Ovary (tissue), 7 donors: ENCODE measurements at regions not wholly inside any gene's neighbourhood (a gene's known extent, or its start where the extent isn't known, plus 50 kb on each side); places are given as distances from the start of the nearest gene placed in this dataset.

ENCODE experiments used
- DNase-seq, 5 donors: peaks; one replicate each; pipeline ENCODE4 v3.0.0-alpha.2; 2019 to 2020
- H3K27ac ChIP-seq, 2 donors: fragments of 200-600 bp; one replicate each; pipeline versions ENCODE4 v1.5.1 to v1.8.0; 2019 to 2022
- H3K27me3 ChIP-seq: fragments of 200-600 bp; one replicate; pipeline ENCODE4 v1.8.0; 2022
- H3K36me3 ChIP-seq: fragments of 200-600 bp; sonication (generic); one replicate; pipeline ENCODE4 v1.5.1; 2019
- H3K4me1 ChIP-seq: one replicate; pipeline ENCODE4 v1.8.1; 2013; ENCODE audit warnings: mild to moderate bottlenecking, moderate library complexity; ENCODE audit not compliant: insufficient read depth
- H3K4me3 ChIP-seq: fragments of 200-600 bp; sonication (generic); one replicate; pipeline ENCODE4 v1.5.1; 2017
- H3K9me3 ChIP-seq, 2 donors: fragments of 200-600 bp in 1 of 2; sonication (generic) in 1 of 2; one replicate each; pipeline versions ENCODE4 v1.5.1 to v1.8.1; 2013 to 2019; ENCODE audit warnings: mild to moderate bottlenecking in 1 of 2, moderate library complexity in 1 of 2
- CTCF ChIP-seq, 3 donors: fragments of 450-650 bp in 2 of 3; fragments of 200-600 bp in 1 of 3; IDR thresholded peaks; one replicate each; pipeline versions ENCODE4 v1.5.1 to v1.8.0; 2016 to 2022; ENCODE audit warnings: antibody characterized with exemption in 3 of 3, mild to moderate bottlenecking in 1 of 3
- EP300 ChIP-seq: sonication (generic); formaldehyde crosslinking; IDR thresholded peaks from one replicate; pipeline ENCODE4 v1.6.1; 2017; ENCODE audit warnings: antibody characterized with exemption
- POLR2A ChIP-seq: fragments of 450-650 bp; IDR thresholded peaks from one replicate; pipeline ENCODE4 v1.6.1; 2017; ENCODE audit warnings: antibody characterized with exemption, mild to moderate bottlenecking, moderate library complexity
- WGBS, 3 donors: extraction: QIAGEN DNeasy Blood & Tissue Kit in 1 of 3; methylation state at CpG; one replicate each; pipeline versions ENCODE4 v1.1.5 to v1.1.7; 2013 to 2017; 5-methylcytosine and 5-hydroxymethylcytosine counted together
- intact Hi-C, 4 donors: fragments of 100-400 bp; cut with DNase I; formaldehyde crosslinking; loops; one replicate each; pipeline versions ENCODE4 v1.11.0 to v1.15.1; 2022 to 2023
- donor health status: DM: no; HTN: no; CAD: no; lungs with moderate emphysema.
- donor health status: DM: no; HTN: no; CAD: no.
- donor health status: Bipolar disorder and iron deficiency.
- donor health status: DM: no; HTN: no; CAD: no.
- donor health status: DM: yes; HTN: yes; CAD: no.

- WGBS, 3 donors: 68 to 79% (median 77%) methylated on average over 7 of the region's 7 CpGs
- no peak for DNase-seq
- H3K27ac ChIP-seq: no peak overlapping the region
- H3K9me3 ChIP-seq: no peaks in the 10 kb centered on the region
- H3K36me3 ChIP-seq: no peaks in the 10 kb centered on the region
- intact Hi-C loops: no loop called here
- no peak overlapping the region for H3K4me3 ChIP-seq
- no peaks in the 10 kb centered on the region for H3K4me1 ChIP-seq
- TF ChIP-seq CTCF (IDR thresholded peaks at IDR 0.05) (no peak), POLR2A (no peak), EP300 (no peak)
- no peaks in the 10 kb centered on the region for H3K27me3 ChIP-seq
Observed at GRCh38 chr12:114961491-114961890, 277.5 kb upstream of the TBX3 start.

- H3K9me3 ChIP-seq: no peaks in the 10 kb centered on the region
- H3K36me3 ChIP-seq: no peaks in the 10 kb centered on the region
- intact Hi-C loops: no loop called here
- H3K27ac ChIP-seq: no peak overlapping the region
- H3K27me3 ChIP-seq: no peaks in the 10 kb centered on the region
- no peak for DNase-seq
- TF ChIP-seq CTCF (IDR thresholded peaks at IDR 0.05) (no peak), POLR2A (no peak), EP300 (no peak)
- 67 to 85% (median 81%) methylated on average over 4 of the region's 4 CpGs for WGBS, 3 donors
- no peak overlapping the region for H3K4me3 ChIP-seq
- no peaks in the 10 kb centered on the region for H3K4me1 ChIP-seq
Observed at GRCh38 chr12:114958538-114958937, 274.6 kb upstream of the TBX3 start.

GRCh38 chr12:114957225-114957624 lies 273.2 kb upstream of the TBX3 start:
- no peak overlapping the region for H3K4me3 ChIP-seq
- TF ChIP-seq EP300 (no peak), CTCF (IDR thresholded peaks at IDR 0.05) (no peak), POLR2A (no peak)
- H3K36me3 ChIP-seq: no peaks in the 10 kb centered on the region
- H3K27ac ChIP-seq: no peak overlapping the region
- no peaks in the 10 kb centered on the region for H3K4me1 ChIP-seq
- H3K9me3 ChIP-seq: no peaks in the 10 kb centered on the region
- WGBS, 3 donors: 78 to 89% (median 89%) methylated on average over 5 of the region's 5 CpGs
- DNase-seq: no peak
- no peaks in the 10 kb centered on the region for H3K27me3 ChIP-seq
- intact Hi-C loops: no loop called here

- Histone ChIP-seq H3K9me3 (no peaks in the 10 kb centered on the region), H3K27me3 (no peaks in the 10 kb centered on the region), H3K4me3 (no peak overlapping the region), H3K36me3 (no peaks in the 10 kb centered on the region), H3K27ac (no peak overlapping the region), H3K4me1 (no peaks in the 10 kb centered on the region)
- no peak for TF ChIP-seq EP300
- no peak for TF ChIP-seq POLR2A
- DNase-seq: no peak
- WGBS, 3 donors: 45 to 59% (median 46%) methylated on average over 2 of the region's 2 CpGs
- intact Hi-C loops: no loop called here
Observed at GRCh38 chr12:114955414-114956014, 271.5 kb upstream of the TBX3 start.

GRCh38 chr12:114954511-114955055 lies 270.6 kb upstream of the TBX3 start:
- H3K27ac ChIP-seq: no peak overlapping the region
- H3K4me3 ChIP-seq: no peak overlapping the region
- intact Hi-C loops: no loop called here
- DNase-seq: no peak
- H3K4me1 ChIP-seq: no peaks in the 10 kb centered on the region
- WGBS, 3 donors: 89 to 91% (median 90%) methylated on average over 6 of the region's 6 CpGs
- no peaks in the 10 kb centered on the region for H3K9me3 ChIP-seq
- H3K36me3 ChIP-seq: no peaks in the 10 kb centered on the region
- TF ChIP-seq CTCF (IDR thresholded peaks at IDR 0.05) (no peak), EP300 (no peak), POLR2A (no peak)
- no peaks in the 10 kb centered on the region for H3K27me3 ChIP-seq
